GM18951 (cell line): ENCODE measurements at regions not wholly inside any gene's neighbourhood (a gene's known extent, or its start where the extent isn't known, plus 50 kb on each side); places are given as distances from the start of the nearest gene placed in this dataset.

Source experiments
- POLR2A ChIP-seq: IDR thresholded peaks from 4 replicates; pipeline ENCODE4 v1.6.1; 2011; ENCODE audit warnings: mild to moderate bottlenecking; ENCODE audit not compliant: insufficient read length, insufficient read depth; ENCODE audit errors: extremely low read depth
- in situ Hi-C: fragments of 300-500 bp; cut with MboI; formaldehyde crosslinking; loops from one replicate; pipeline ENCODE4 v1.12.0; 2022; ENCODE audit warnings: low sequenced_read_pairs, mixed read lengths, inconsistent platforms; ENCODE audit not compliant: unreplicated experiment

DNA sequence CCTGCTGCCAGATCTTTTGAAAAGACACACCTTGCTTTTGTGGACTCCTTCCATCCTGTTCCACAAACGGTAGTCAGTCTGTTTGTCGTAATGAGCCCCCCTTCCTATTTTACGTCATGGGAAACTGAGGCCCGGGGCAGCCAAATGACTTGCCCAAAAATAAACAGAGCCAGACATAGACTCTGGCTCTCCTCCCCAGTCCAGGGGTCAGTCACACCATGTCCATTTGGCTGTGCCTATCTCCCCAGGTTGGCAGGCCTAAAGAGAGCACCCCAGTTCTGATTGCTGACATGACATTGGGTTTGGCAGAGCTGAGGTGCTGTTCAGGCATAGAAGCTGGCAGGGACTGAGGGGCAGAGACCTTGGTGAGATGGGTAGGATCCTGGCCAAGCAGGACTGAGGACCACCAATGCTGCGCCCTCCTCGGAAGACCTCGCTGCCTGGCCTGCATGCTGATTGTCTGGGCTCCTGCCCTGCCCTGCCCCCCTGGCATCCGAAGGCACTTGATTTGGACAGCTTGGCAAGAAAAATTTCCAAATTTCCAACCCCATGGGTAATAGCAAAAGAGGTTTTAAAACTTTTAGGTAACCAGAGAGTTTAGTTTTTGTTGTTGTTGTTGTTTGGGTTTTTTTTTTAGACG is 335.4 kb downstream of the DYSF start:
- in situ Hi-C loops: no loop called here
- no peak for TF ChIP-seq POLR2A

DNA sequence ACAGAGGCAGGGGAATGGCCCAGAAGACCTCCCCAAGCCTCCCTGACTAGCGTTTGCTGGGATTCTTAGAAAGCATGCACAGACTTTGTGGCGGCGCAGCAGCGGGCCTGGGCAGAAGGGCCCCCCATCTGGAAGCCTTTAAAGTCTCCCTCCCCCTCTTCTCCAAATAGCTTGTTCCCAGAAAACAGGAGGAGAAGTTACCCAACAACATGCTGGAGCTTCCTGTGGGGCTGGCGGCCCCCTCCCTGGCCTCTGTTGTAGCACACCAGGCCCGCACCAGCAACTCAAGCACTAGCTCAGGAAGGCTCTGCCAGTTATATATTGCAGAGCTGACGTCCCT is 334.8 kb downstream of the DYSF start:
- no peak for TF ChIP-seq POLR2A
- in situ Hi-C loops: no loop called here

DNA sequence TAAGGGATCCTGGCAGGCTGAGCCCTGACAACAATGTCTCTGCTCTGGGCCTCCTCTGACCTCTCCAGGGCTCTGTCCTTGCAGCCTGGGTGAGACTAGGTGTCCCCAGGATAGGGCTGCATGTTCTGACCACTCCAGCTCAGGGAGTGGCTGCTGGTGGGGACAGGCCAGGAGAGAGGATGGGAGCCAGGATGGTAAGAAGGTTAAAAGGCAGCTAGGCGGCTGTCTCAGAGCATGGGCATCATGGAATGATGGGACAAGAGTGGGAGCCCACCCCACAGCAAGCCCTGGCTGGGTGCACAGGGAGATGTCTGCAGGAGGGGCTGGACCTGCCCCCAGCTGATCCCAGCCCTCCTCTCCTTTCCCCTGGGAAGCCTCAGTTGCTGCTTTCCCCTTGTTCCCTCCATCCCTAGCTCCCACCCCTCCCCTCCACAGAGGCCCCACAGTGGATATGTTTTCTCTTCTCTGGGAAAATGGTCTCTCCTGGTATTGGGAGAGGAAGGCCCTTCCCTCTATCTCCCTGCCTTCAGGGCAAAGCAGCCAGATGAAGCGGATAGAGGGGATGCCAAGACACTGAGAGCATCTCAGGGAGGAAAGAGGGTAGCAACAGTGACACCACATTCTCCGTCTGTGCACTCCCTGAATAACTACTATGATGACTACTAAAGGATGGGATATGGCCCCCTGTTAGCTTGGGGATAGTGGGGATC is 334.3 kb downstream of the DYSF start:
- TF ChIP-seq POLR2A: no peak
- in situ Hi-C loops: no loop called here

GRCh38 chr2:71787108-71787415 is 333.7 kb downstream of the DYSF start:
- TF ChIP-seq POLR2A: no peak
- in situ Hi-C loops: no loop called here

DNA sequence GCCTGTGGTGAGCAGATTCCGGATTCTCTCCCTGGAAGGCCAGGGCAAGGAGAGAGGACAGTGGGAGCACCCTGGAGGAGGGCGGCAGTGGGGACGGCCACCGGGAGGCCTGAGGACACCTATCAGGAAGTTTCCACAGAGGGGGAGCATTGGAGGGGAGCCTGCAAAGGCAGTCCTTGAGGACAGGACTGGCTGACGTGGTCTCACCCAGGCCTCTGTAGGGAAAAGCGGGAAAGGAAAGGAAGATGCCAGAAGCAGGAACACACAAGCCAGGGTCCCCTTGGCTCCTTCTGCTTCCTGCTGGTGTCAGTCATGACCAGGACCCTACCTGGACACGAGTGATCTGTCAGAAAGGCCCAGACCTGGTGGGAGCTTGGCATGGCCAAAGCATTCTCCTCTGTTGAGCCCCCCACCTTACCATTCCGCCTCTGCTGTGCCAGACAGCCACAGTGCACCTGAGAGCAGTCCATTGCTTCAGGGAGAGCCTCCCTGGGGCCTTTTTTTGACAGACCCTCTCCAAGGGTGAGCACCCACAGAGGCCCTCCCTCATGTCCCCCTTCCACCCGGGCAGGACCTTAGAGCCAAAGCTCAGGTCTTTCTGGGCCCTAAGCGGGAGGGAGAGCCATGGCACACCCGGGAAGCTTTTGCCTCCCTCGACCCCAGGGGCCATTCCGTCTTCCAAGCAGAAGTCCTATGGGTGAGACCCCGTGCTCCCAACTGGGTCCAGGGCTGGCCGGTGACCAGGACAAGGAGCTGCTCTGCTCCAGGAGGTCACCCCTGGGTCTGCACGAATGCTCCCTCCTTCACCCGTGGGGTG is 333.1 kb downstream of the DYSF start:
- TF ChIP-seq POLR2A: no peak
- in situ Hi-C loops: no loop called here

DNA sequence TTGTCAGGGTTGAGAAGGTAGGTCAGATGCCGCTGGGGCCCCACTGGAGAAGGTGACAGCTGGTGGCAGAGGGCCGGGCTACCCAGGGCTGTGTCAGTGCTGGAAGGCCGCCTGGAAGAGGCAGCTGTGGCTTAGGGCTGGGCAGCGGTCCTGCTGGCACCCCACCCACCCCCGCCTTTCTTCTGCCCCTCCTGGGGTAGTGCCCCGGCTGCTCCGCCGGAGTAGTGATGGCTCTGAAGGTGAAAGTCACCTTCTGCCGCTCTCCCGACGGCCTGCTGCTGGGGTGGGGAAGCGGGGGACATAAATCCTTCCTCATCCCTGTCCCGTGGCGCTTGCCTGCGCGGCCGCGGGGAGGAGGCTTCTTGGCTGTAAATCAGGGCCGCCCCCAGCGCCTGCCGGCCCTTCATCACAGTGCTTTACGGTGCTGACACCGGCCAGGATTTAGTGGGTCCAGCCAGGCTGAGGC is 332.2 kb downstream of the DYSF start:
- TF ChIP-seq POLR2A: no peak

DNA sequence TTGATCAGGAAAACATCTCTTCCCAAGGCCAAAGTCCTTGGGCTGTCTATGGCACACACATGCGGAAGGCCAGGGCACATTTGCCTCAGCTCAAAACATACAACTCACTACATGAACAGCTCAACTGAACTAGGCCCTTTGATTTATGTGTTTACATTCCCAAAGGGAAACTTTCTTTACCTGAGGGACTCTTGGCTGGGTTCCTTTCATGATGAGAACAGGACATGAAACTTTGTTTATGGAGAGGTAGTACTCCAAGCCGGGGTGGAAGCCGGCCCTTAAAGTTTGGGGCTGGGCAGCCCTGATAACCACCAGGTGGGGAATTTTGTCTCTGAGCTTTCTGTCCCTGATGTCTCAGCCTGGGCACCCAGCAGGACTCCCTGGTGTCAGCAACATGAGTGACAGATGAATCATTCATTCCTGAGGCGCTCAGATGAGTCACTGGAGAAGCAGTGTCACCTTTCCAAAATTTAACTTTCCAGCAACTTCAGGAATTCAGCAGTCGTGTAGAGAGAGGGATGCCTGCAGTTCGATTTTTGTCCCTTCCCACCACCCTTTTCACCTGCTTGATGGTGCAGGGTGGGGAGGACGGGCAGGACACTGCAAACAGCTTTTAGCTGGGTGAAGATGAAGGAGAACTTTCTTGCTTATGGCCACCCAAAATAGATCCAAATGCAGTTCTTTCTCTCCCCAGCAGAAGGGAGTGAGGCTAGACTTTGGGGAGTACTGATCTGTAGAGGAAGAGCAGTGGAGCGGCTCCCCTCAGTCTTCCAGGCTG is 331.6 kb downstream of the DYSF start:
- in situ Hi-C loops: no loop called here
- no peak for TF ChIP-seq POLR2A

More for the DNA sequence above, 332.2 kb downstream of the DYSF start:
- in situ Hi-C loops: no loop called here

DNA sequence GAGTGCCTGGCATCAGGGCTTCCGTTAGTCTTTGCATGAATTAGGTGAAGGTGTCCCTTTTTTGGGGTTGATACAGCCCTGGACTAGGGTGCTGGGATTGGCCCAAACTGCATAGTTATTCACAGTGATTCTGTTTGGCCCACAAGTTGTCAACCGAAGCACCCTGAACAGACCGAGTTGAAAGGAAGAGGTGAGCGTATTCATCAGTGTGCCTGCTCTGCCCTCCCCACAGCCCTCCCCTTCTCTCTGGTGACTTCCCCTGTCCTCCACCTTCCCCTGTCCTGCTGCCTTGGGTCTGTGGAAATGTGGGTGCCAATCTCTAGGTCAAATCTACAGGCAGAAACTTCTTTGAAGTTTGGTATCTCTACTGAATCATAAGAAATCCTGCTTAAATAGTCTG is 330.5 kb downstream of the DYSF start:
- in situ Hi-C loops: no loop called here
- no peak for TF ChIP-seq POLR2A

DNA sequence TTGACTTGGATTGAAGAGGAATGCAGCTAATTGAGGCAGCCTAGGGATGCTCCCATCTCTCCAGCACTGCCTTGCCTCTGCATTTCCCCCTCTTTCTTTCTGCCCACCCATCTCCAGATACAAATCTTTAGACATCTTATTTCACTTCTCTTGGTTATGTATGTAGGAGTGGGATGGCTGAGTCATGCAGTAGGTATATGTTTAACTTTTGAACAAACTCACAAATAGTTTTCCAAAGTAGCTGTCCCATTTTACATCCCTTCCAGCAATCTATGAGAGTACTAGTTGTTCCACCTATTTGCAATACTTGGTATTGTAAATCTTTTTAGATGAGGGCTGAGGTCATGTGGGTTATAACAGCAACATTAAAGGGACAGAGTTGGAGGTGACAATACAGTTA is 329.9 kb downstream of the DYSF start:
- in situ Hi-C loops: no loop called here

GRCh38 chr2:71782323-71782722 is 329.0 kb downstream of the DYSF start:
- in situ Hi-C loops: no loop called here
- no peak for TF ChIP-seq POLR2A

More for the DNA sequence above, 329.9 kb downstream of the DYSF start:
- no peak for TF ChIP-seq POLR2A

DNA sequence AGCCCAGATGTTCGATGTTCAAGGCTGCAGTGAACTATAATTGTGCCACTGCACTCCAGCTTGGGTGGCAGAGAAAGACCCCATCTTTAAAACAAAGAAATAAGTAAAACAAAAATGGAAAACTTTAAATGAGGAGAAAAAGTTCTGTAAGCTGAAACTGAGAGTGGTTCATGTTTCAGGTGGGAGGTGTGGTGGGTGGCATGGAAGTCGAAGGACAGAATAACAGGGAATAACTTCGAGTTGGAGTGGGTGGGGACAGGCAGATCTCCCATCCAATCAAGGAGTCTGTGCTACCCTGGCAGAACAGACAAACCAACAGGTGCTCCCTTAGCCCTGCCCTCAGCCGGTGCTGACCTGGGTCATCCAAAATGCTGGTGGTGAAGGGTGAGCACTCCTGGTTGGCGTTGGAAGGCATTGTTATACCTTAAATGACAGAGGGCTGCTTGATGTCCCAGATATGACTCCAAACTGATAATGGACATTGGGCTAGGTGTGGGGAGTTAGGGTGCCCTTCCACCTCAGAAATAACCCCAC is 328.4 kb downstream of the DYSF start:
- in situ Hi-C loops: no loop called here
- no peak for TF ChIP-seq POLR2A

DNA sequence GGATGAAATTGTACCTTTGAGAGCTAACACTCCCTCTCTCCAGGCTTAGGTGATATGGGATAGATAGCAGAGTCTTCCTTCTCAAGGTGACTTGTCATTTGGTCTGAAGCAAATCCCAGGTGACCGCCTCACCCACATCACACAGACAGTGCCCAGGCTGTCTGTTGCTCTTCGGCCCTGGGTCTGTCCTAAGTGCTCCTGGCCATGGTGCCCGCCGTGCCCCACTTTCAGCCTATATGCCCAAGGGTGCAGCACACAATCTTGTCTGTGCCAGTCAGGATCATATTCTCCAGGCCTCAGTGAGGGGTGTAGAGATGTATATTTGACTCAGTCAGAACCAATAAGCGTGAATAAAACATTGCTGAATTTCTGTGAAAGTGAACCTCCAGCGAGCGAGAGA is 326.8 kb downstream of the DYSF start:
- no peak for TF ChIP-seq POLR2A
- in situ Hi-C loops: no loop called here

DNA sequence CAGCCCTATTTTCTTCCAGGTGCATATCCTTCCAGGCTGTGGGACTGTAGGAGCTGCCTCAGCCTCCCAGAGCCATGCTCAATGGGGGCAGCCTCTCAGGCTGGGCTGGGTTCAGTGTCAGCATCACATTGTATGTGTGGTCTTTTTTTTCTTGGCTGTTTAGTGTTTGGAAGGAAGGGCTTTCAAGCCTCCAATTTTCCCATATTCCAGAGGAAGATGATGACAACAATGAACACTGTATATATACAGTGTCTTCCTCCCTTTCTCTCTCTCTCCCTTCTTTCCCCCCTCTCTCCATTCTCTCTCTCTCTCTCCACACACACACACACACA is 326.4 kb downstream of the DYSF start:
- in situ Hi-C loops: no loop called here
- no peak for TF ChIP-seq POLR2A

- TF ChIP-seq POLR2A: no peak
- in situ Hi-C loops: no loop called here
Measured at GRCh38 chr2:71778936-71779773, 325.8 kb downstream of the DYSF start.
